ENCODE measurements at regions not wholly inside any gene's neighbourhood (a gene's known extent, or its start where the extent isn't known, plus 50 kb on each side); places are given as distances from the start of the nearest gene placed in this dataset.

- TF ChIP-seq CTCF (IDR thresholded peaks at IDR 0.05; ENCODE audit: borderline replicate concordance, extremely low read depth, low read length, poor library complexity, severe bottlenecking) (no peak), EZH2 (IDR thresholded peaks at IDR 0.05; ENCODE audit: borderline replicate concordance, low read depth, low read length, severe bottlenecking) (no peak)
Measured at GRCh38 chr16:51019617-51020016, 131.5 kb downstream of the SALL1 start.

All from DND-41 (cell line).